Left ventricle myocardium inferior (tissue), 1 donor: ENCODE measurements at regions not wholly inside any gene's neighbourhood (a gene's known extent, or its start where the extent isn't known, plus 50 kb on each side); places are given as distances from the start of the nearest gene placed in this dataset.

ENCODE experiments used
- DNase-seq: peaks from one replicate; pipeline ENCODE4 v3.0.0-alpha.2; 2020
- H3K27ac ChIP-seq: fragments of 200-600 bp; replicated peaks from 2 replicates; pipeline ENCODE4 v1.8.0; 2021
- H3K27me3 ChIP-seq: fragments of 200-600 bp; 2 replicates; pipeline ENCODE4 v1.8.0; 2021; ENCODE audit warnings: low read depth
- H3K36me3 ChIP-seq: fragments of 200-600 bp; 2 replicates; pipeline ENCODE4 v1.8.0; 2021
- H3K4me1 ChIP-seq: fragments of 200-600 bp; 2 replicates; pipeline ENCODE4 v1.8.0; 2021
- H3K4me3 ChIP-seq: fragments of 200-600 bp; 2 replicates; pipeline ENCODE4 v1.8.0; 2021; ENCODE audit warnings: mild to moderate bottlenecking, moderate library complexity
- H3K9me3 ChIP-seq: fragments of 200-600 bp; replicated peaks from 2 replicates; pipeline ENCODE4 v1.8.0; 2021
- CTCF ChIP-seq: fragments of 200-600 bp; IDR thresholded peaks from 2 replicates; pipeline ENCODE4 v1.8.0; 2021; ENCODE audit warnings: antibody characterized with exemption, mild to moderate bottlenecking, borderline replicate concordance
- intact Hi-C: fragments of 100-400 bp; cut with micrococcal nuclease; formaldehyde crosslinking; loops from one replicate; pipeline ENCODE4 v1.11.0; 2022
- donor health status: DM: no; HTN: yes; CAD: no; lungs with severe emphysema.

GRCh38 chr4:19152264-19152663, 1099.4 kb upstream of the SLIT2 start:
- Histone ChIP-seq H3K27me3 (no peaks in the 10 kb centered on the region), H3K36me3 (no peaks in the 10 kb centered on the region), H3K27ac (no peak overlapping the region), H3K4me1 (no peaks in the 10 kb centered on the region), H3K4me3 (no peak overlapping the region), H3K9me3 (peaks cover 36% of the 10 kb centered on the region)
- no peak for TF ChIP-seq CTCF
- intact Hi-C loops = no loop called here
- no peak for DNase-seq

- DNase-seq = no peak
- intact Hi-C loops = no loop called here
- Histone ChIP-seq H3K27me3 (no peaks in the 10 kb centered on the region), H3K4me3 (no peak overlapping the region), H3K4me1 (no peaks in the 10 kb centered on the region), H3K36me3 (no peaks in the 10 kb centered on the region), H3K9me3 (peaks cover 32% of the 10 kb centered on the region), H3K27ac (no peak overlapping the region)
- TF ChIP-seq CTCF = no peak
These were observed 1100.0 kb upstream of the SLIT2 start for GRCh38 chr4:19151684-19152083.

GRCh38 chr4:19146038-19146437, 1105.7 kb upstream of the SLIT2 start:
- Histone ChIP-seq H3K4me1 (no peaks in the 10 kb centered on the region), H3K27ac (no peak overlapping the region), H3K4me3 (no peak overlapping the region), H3K27me3 (no peaks in the 10 kb centered on the region), H3K36me3 (no peaks in the 10 kb centered on the region), H3K9me3 (no peaks in the 10 kb centered on the region)
- no peak for DNase-seq
- TF ChIP-seq CTCF = no peak
- intact Hi-C loops = no loop called here

GRCh38 chr4:19135895-19136633, 1114.5 kb upstream of the LCORL start:
- H3K27me3 ChIP-seq = no peaks in the 10 kb centered on the region
- intact Hi-C loops = no loop called here
- no peak for DNase-seq
- no peaks in the 10 kb centered on the region for H3K36me3 ChIP-seq
- no peak for TF ChIP-seq CTCF
- H3K4me3 ChIP-seq = no peak overlapping the region
- H3K27ac ChIP-seq = no peak overlapping the region
- no peaks in the 10 kb centered on the region for H3K9me3 ChIP-seq
- no peaks in the 10 kb centered on the region for H3K4me1 ChIP-seq

- TF ChIP-seq CTCF = no peak
- intact Hi-C loops = no loop called here
- Histone ChIP-seq H3K27me3 (no peaks in the 10 kb centered on the region), H3K36me3 (no peaks in the 10 kb centered on the region), H3K4me1 (no peaks in the 10 kb centered on the region), H3K9me3 (no peaks in the 10 kb centered on the region), H3K4me3 (no peak overlapping the region), H3K27ac (no peak overlapping the region)
- no peak for DNase-seq
These were observed 1113.1 kb upstream of the LCORL start for GRCh38 chr4:19134685-19135084.
